Smooth muscle cell (in vitro differentiated cells): ENCODE measurements at regions not wholly inside any gene's neighbourhood (a gene's known extent, or its start where the extent isn't known, plus 50 kb on each side); places are given as distances from the start of the nearest gene placed in this dataset.
"Not testable (repeated sequence)": the region's sequence is repeated elsewhere in the genome, so short reads cannot be mapped to it uniquely, and the experiment has no call there.

Source experiments
- DNase-seq: peaks from one replicate; lab custom pipeline; 2025; ENCODE audit not compliant: unreplicated experiment; lab: John Stamatoyannopoulos, UW
- H2AFZ ChIP-seq: fragments of 200-600 bp; sonication (generic); 2 replicates; pipeline ENCODE4 v1.6.0; 2016; ENCODE audit warnings: antibody characterized with exemption, low read depth, mild to moderate bottlenecking
- H3F3A ChIP-seq: fragments of 200-600 bp; sonication (generic); 2 replicates; pipeline ENCODE4 v1.6.0; 2017; ENCODE audit warnings: antibody characterized with exemption, low read depth
- H3K27ac ChIP-seq: fragments of 200-600 bp; sonication (generic); 2 replicates; pipeline ENCODE4 v1.5.1; 2016; ENCODE audit warnings: low read depth, mild to moderate bottlenecking
- H3K27me3 ChIP-seq: fragments of 200-600 bp; sonication (generic); 2 replicates; pipeline ENCODE4 v1.6.1; 2016; ENCODE audit warnings: low read depth, mild to moderate bottlenecking
- H3K36me3 ChIP-seq: fragments of 200-600 bp; sonication (generic); 2 replicates; pipeline ENCODE4 v1.5.1; 2016; ENCODE audit warnings: low read depth
- H3K4me1 ChIP-seq: fragments of 200-600 bp; sonication (generic); 2 replicates; pipeline ENCODE4 v1.5.1; 2016; ENCODE audit warnings: low read depth
- H3K4me2 ChIP-seq: fragments of 200-600 bp; sonication (generic); 2 replicates; pipeline ENCODE4 v1.6.0; 2016; ENCODE audit warnings: mild to moderate bottlenecking
- H3K4me3 ChIP-seq: fragments of 200-600 bp; sonication (generic); 2 replicates; pipeline ENCODE4 v1.5.1; 2016; ENCODE audit warnings: mild to moderate bottlenecking
- H3K79me2 ChIP-seq: fragments of 200-600 bp; sonication (generic); 2 replicates; pipeline ENCODE4 v1.6.0; 2016; ENCODE audit warnings: low read depth, mild to moderate bottlenecking
- H3K9ac ChIP-seq: fragments of 200-600 bp; sonication (generic); 2 replicates; pipeline ENCODE4 v1.6.0; 2016; ENCODE audit warnings: low read depth
- H3K9me3 ChIP-seq: fragments of 200-600 bp; sonication (generic); replicated peaks from 2 replicates; pipeline ENCODE4 v1.5.1; 2016; ENCODE audit warnings: low read depth
- H4K20me1 ChIP-seq: fragments of 200-600 bp; sonication (generic); 2 replicates; pipeline ENCODE4 v1.6.0; 2016; ENCODE audit warnings: low read depth
- WGBS: methylation state at CpG from one replicate; pipeline ENCODE4 v1.1.7; 2016; ENCODE audit warnings: low lambda C conversion rate; 5-methylcytosine and 5-hydroxymethylcytosine counted together
- TF ChIP-seq, protein P1 (sequence below): fragments of 200-600 bp; sonication (generic); IDR thresholded peaks from 2 replicates; pipeline ENCODE4 v1.5.1; 2017; ENCODE audit warnings: borderline replicate concordance, mild to moderate bottlenecking, antibody characterized with exemption; ENCODE audit not compliant: insufficient read depth, poor library complexity, severe bottlenecking

DNA sequence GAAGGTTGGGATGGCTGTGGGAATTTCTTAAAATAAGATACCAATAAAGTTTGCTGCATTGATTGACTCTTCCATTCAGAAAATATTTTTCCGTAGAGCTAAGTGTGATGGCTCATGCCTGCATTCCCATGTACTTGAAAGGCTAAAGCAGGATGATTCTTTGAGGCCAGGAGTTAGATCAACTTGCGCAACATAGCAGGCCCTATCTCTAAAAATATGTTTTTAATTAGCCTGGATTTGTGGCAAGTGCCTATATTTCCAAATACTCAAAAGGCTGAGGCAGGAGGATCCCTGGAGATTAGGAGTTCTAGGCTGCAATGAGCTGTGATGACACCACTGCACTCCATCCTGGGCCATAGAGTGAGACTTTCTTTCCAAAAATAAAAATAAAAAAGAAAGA lies 431.2 kb upstream of the PTCHD4 start:
- 21% methylated on average over 2 of the region's 2 CpGs for WGBS
- Histone ChIP-seq H2AFZ (no peak overlapping the region), H3K27ac (no peak overlapping the region)

DNA sequence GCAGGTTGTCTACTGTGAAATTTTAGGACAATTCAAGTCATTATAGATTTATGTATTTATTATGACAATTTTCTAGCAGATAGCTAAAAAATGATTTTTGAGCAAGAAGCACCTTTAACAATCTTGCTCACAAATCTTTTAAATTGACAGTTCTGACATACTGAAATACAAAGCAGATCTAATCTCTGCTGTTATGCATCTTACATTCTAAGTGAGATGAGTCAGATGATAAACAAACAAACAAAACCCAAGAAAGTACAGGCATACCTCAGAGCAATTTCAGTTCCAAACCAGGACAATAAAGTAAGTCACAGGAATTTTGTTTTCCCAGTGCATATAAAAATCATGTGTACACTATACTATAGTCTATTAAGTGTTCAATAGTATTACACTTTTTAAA lies 430.7 kb upstream of the PTCHD4 start:
- H3K9me3 ChIP-seq: no peaks in the 10 kb centered on the region
- no peak overlapping the region for H2AFZ ChIP-seq
- no peaks in the 10 kb centered on the region for H3K4me1 ChIP-seq
- no peaks in the 10 kb centered on the region for H4K20me1 ChIP-seq
- TF ChIP-seq, protein P1, sequence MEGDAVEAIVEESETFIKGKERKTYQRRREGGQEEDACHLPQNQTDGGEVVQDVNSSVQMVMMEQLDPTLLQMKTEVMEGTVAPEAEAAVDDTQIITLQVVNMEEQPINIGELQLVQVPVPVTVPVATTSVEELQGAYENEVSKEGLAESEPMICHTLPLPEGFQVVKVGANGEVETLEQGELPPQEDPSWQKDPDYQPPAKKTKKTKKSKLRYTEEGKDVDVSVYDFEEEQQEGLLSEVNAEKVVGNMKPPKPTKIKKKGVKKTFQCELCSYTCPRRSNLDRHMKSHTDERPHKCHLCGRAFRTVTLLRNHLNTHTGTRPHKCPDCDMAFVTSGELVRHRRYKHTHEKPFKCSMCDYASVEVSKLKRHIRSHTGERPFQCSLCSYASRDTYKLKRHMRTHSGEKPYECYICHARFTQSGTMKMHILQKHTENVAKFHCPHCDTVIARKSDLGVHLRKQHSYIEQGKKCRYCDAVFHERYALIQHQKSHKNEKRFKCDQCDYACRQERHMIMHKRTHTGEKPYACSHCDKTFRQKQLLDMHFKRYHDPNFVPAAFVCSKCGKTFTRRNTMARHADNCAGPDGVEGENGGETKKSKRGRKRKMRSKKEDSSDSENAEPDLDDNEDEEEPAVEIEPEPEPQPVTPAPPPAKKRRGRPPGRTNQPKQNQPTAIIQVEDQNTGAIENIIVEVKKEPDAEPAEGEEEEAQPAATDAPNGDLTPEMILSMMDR: no peak
- no peaks in the 10 kb centered on the region for H3K36me3 ChIP-seq
- no peak overlapping the region for H3K27ac ChIP-seq
- no peak overlapping the region for H3K4me2 ChIP-seq
- no peak overlapping the region for H3K9ac ChIP-seq
- no peak overlapping the region for H3K4me3 ChIP-seq
- no peak for DNase-seq
- no peaks in the 10 kb centered on the region for H3F3A ChIP-seq
- H3K27me3 ChIP-seq: peaks cover 6% of the 10 kb centered on the region
- H3K79me2 ChIP-seq: no peaks in the 10 kb centered on the region

More for the DNA sequence above, 431.2 kb upstream of the PTCHD4 start:
- no peaks in the 10 kb centered on the region for H3K79me2 ChIP-seq
- no peaks in the 10 kb centered on the region for H3K36me3 ChIP-seq
- H3K4me3 ChIP-seq: no peak overlapping the region
- no peak overlapping the region for H3K4me2 ChIP-seq
- no peak for DNase-seq
- H3K27me3 ChIP-seq: peaks cover under 1% of the 10 kb centered on the region
- no peaks in the 10 kb centered on the region for H3K9me3 ChIP-seq
- TF ChIP-seq, protein P1: no peak
- H3K9ac ChIP-seq: no peak overlapping the region
- H3F3A ChIP-seq: no peaks in the 10 kb centered on the region
- H4K20me1 ChIP-seq: no peaks in the 10 kb centered on the region
- no peaks in the 10 kb centered on the region for H3K4me1 ChIP-seq

DNA sequence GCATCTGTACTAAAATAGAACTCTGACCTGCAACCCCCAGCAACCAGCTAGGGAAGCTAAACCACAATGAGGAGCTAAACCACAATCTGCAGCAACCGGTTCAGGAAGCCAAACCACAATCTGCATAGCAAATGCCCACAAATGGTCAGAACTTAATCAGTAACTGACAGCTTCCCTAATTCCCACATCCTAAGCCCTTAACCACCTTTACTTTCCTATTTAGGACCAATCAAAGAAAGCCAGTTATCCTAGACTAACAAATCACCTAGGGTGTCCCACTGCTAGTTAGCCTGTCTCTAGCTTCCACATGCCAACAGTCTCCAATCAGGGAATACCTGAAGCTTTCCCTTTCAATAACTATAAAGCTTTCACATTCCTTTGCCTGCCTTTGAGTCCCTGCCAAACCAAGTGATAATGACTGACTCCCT lies 424.6 kb upstream of the PTCHD4 start:
- DNase-seq: no peak
- no peaks in the 10 kb centered on the region for H4K20me1 ChIP-seq
- WGBS: 0% methylated on average over 1 of the region's 1 CpG
- H3K27me3 ChIP-seq: peaks cover 22% of the 10 kb centered on the region
- H3K4me1 ChIP-seq: no peaks in the 10 kb centered on the region
- H3K4me2 ChIP-seq: no peak overlapping the region
- no peak overlapping the region for H3K4me3 ChIP-seq
- no peak overlapping the region for H3K9ac ChIP-seq
- H2AFZ ChIP-seq: no peak overlapping the region
- no peaks in the 10 kb centered on the region for H3K9me3 ChIP-seq
- H3K79me2 ChIP-seq: no peaks in the 10 kb centered on the region
- TF ChIP-seq, protein P1: no peak
- no peaks in the 10 kb centered on the region for H3F3A ChIP-seq
- no peak overlapping the region for H3K27ac ChIP-seq
- H3K36me3 ChIP-seq: no peaks in the 10 kb centered on the region

DNA sequence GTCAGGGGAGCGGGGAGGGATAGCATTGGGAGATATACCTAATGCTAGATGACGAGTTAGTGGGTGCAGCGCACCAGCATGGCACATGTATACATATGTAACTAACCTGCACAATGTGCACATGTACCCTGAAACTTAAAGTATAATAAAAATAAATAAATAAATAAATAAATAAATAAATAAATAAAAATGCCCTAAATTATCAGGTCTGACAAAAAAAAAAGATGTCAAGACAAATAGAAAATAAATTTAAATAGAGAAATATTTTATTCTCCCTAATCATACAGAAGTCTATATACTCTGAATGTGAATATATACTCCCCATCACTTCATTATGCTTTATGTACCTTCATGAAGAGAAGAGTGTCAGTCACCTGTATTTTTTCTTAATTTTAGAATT lies 420.0 kb upstream of the PTCHD4 start:
- not testable (repeated sequence) for H3K4me3 ChIP-seq, H3F3A ChIP-seq, H2AFZ ChIP-seq, H3K36me3 ChIP-seq, H3K79me2 ChIP-seq, H3K9me3 ChIP-seq, DNase-seq, H4K20me1 ChIP-seq, H3K27ac ChIP-seq, H3K4me1 ChIP-seq, H3K9ac ChIP-seq, H3K4me2 ChIP-seq
- 100% methylated on average over 3 of the region's 3 CpGs for WGBS
- peaks cover 13% of the 10 kb centered on the region for H3K27me3 ChIP-seq
